ENCODE measurements at regions not wholly inside any gene's neighbourhood (a gene's known extent, or its start where the extent isn't known, plus 50 kb on each side); places are given as distances from the start of the nearest gene placed in this dataset.

GRCh38 chr9:91137391-91137790 is 224.3 kb downstream of the AUH start:
- ChIA-PET CTCF (no interaction called here), POLR2A (no interaction called here)
- TF ChIP-seq FOXA1 (IDR thresholded peaks at IDR 0.05) (no peak), HDGF (IDR thresholded peaks at IDR 0.05; ENCODE audit: borderline replicate concordance) (no peak), BHLHE40 (IDR thresholded peaks at IDR 0.05; ENCODE audit: borderline replicate concordance) (no peak), L3MBTL2 (conservative IDR thresholded peaks at IDR 0.05) (no peak), LEF1 (IDR thresholded peaks at IDR 0.05; ENCODE audit: borderline replicate concordance) (no peak)
- DNase-seq (ENCODE audit: extremely low spot score): no peak

GRCh38 chr9:91138760-91139159 is 223.0 kb downstream of the AUH start:
- TF ChIP-seq TARDBP (IDR thresholded peaks at IDR 0.05) (no peak), FOXM1 (IDR thresholded peaks at IDR 0.05; ENCODE audit: borderline replicate concordance) (no peak), SUZ12 (IDR thresholded peaks at IDR 0.05) (no peak)
- ChIA-PET POLR2A (no interaction called here), CTCF (interaction anchor here (0.6 kb wide), 1 partner anchor 125 kb away, joined by 5 read pairs; no protein-coding TSS in a partner anchor)
- DNase-seq (ENCODE audit: extremely low spot score): no peak

DNA sequence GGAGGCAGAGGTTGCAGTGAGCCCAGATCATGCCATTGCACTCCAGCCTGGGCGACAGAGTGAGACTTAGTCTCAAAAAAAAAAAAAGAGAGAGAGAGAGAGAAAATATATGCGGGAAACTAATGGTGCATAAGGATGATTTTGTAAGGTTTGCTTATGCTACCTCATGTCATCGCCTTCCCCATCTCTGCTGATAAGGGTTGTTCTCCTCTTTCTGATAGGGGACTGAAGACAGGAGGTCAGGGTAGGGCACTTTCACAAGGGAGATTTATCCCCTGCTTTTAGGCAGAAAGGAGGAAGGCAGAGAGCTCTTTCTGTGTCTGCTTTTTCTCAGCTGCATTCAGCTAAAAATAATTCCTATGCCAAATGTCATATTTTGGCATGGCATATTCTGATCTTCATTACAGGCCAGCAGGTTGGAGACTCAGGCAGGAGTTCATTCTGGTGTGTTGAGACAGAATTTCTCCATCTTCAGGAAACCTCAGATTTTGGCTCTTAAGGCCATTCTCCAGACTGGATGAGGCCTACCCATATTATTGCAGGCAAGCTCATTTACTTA is 220.2 kb downstream of the AUH start:
- no peak for DNase-seq (ENCODE audit: extremely low spot score)
- TF ChIP-seq, protein P1, sequence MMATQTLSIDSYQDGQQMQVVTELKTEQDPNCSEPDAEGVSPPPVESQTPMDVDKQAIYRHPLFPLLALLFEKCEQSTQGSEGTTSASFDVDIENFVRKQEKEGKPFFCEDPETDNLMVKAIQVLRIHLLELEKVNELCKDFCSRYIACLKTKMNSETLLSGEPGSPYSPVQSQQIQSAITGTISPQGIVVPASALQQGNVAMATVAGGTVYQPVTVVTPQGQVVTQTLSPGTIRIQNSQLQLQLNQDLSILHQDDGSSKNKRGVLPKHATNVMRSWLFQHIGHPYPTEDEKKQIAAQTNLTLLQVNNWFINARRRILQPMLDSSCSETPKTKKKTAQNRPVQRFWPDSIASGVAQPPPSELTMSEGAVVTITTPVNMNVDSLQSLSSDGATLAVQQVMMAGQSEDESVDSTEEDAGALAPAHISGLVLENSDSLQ (IDR thresholded peaks at IDR 0.05): no peak
- TF ChIP-seq ZNF384 (IDR thresholded peaks at IDR 0.05) (no peak), TARDBP (IDR thresholded peaks at IDR 0.05) (no peak), FOXM1 (IDR thresholded peaks at IDR 0.05; ENCODE audit: borderline replicate concordance) (no peak), ELF4 (IDR thresholded peaks at IDR 0.05) (no peak), SUZ12 (IDR thresholded peaks at IDR 0.05) (no peak), LEF1 (IDR thresholded peaks at IDR 0.05; ENCODE audit: borderline replicate concordance) (no peak), ARNT (IDR thresholded peaks at IDR 0.05) (no peak), HDGF (IDR thresholded peaks at IDR 0.05; ENCODE audit: borderline replicate concordance) (no peak), SP1 (IDR thresholded peaks at IDR 0.05) (no peak), L3MBTL2 (conservative IDR thresholded peaks at IDR 0.05) (no peak), NFRKB (IDR thresholded peaks at IDR 0.05) (no peak), BHLHE40 (IDR thresholded peaks at IDR 0.05; ENCODE audit: borderline replicate concordance) (no peak), CTBP1 (IDR thresholded peaks at IDR 0.05; ENCODE audit: borderline replicate concordance) (no peak), FOXA1 (IDR thresholded peaks at IDR 0.05) (no peak), FOXK2 (IDR thresholded peaks at IDR 0.05) (no peak)
- POLR2A ChIA-PET: no interaction called here
- CTCF ChIA-PET: interaction anchor here (0.6 kb wide), 1 partner anchor 43 kb away, joined by 3 read pairs; no protein-coding TSS in a partner anchor

DNA sequence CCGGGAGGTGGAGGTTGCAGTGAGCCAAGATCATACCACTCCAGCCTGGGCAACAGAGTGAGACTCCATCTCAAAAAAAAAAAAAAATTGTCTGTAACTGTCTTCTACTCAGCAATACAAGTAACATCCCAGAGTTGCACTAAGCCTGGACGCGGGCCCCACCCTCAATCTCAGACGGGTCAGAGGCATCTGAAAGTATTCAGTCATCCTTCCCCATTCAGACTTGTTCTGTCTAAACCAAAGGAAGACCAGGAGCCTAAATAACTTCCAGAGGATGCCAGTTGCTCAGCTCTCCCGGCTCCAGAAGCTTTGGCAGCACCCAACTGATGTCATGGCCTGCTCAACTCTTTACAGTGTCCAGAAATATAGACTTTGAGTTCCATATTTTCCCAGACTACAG is 218.6 kb downstream of the AUH start:
- TF ChIP-seq SP1 (IDR thresholded peaks at IDR 0.05) (no peak), FOXK2 (IDR thresholded peaks at IDR 0.05) (no peak), BHLHE40 (IDR thresholded peaks at IDR 0.05; ENCODE audit: borderline replicate concordance) (no peak), L3MBTL2 (conservative IDR thresholded peaks at IDR 0.05) (no peak), ZNF384 (IDR thresholded peaks at IDR 0.05) (no peak), ARNT (IDR thresholded peaks at IDR 0.05) (no peak), SUZ12 (IDR thresholded peaks at IDR 0.05) (no peak), TARDBP (IDR thresholded peaks at IDR 0.05) (no peak), FOXM1 (IDR thresholded peaks at IDR 0.05; ENCODE audit: borderline replicate concordance) (no peak)
- TF ChIP-seq, protein P1 (IDR thresholded peaks at IDR 0.05): no peak
- DNase-seq (ENCODE audit: extremely low spot score): no peak
- ChIA-PET CTCF (interaction anchor here (0.6 kb wide), 1 partner anchor 64 kb away, joined by 3 read pairs; no protein-coding TSS in a partner anchor), POLR2A (no interaction called here)

- POLR2A ChIA-PET: no interaction called here
- CTCF ChIA-PET: no interaction called here
- no peak for DNase-seq (ENCODE audit: extremely low spot score)
- no peak for TF ChIP-seq SUZ12 (IDR thresholded peaks at IDR 0.05)
- TF ChIP-seq FOXM1 (IDR thresholded peaks at IDR 0.05; ENCODE audit: borderline replicate concordance): no peak
- TF ChIP-seq SP1 (IDR thresholded peaks at IDR 0.05): no peak
- TF ChIP-seq, protein P1 (IDR thresholded peaks at IDR 0.05): no peak
Observed at GRCh38 chr9:91143642-91144041, 218.1 kb downstream of the AUH start.

GRCh38 chr9:91144769-91145168 is 216.9 kb downstream of the AUH start:
- ChIA-PET CTCF (no interaction called here), POLR2A (no interaction called here)
- TF ChIP-seq TARDBP (IDR thresholded peaks at IDR 0.05) (no peak), SP1 (IDR thresholded peaks at IDR 0.05) (no peak)
- no peak for DNase-seq (ENCODE audit: extremely low spot score)

- TF ChIP-seq ZNF384 (IDR thresholded peaks at IDR 0.05) (no peak), NFRKB (IDR thresholded peaks at IDR 0.05) (no peak), SUZ12 (IDR thresholded peaks at IDR 0.05) (no peak), BHLHE40 (IDR thresholded peaks at IDR 0.05; ENCODE audit: borderline replicate concordance) (no peak), ARNT (IDR thresholded peaks at IDR 0.05) (no peak), L3MBTL2 (conservative IDR thresholded peaks at IDR 0.05) (no peak), FOXM1 (IDR thresholded peaks at IDR 0.05; ENCODE audit: borderline replicate concordance) (no peak), CTBP1 (IDR thresholded peaks at IDR 0.05; ENCODE audit: borderline replicate concordance) (no peak), ELF4 (IDR thresholded peaks at IDR 0.05) (no peak), HDGF (IDR thresholded peaks at IDR 0.05; ENCODE audit: borderline replicate concordance) (no peak), FOXK2 (IDR thresholded peaks at IDR 0.05) (no peak), LEF1 (IDR thresholded peaks at IDR 0.05; ENCODE audit: borderline replicate concordance) (no peak), FOXA1 (IDR thresholded peaks at IDR 0.05) (no peak), SP1 (IDR thresholded peaks at IDR 0.05) (no peak), TARDBP (IDR thresholded peaks at IDR 0.05) (no peak)
- TF ChIP-seq, protein P1 (IDR thresholded peaks at IDR 0.05): no peak
- no peak for DNase-seq (ENCODE audit: extremely low spot score)
- ChIA-PET POLR2A (no interaction called here), CTCF (no interaction called here)
Observed at GRCh38 chr9:91145496-91145895, 216.2 kb downstream of the AUH start.

All from HEK293T (cell line).